ENCODE measurements at regions not wholly inside any gene's neighbourhood (a gene's known extent, or its start where the extent isn't known, plus 50 kb on each side); places are given as distances from the start of the nearest gene placed in this dataset.
A peak's percentile ranks its signal among the peaks of the same experiment; 100 is the strongest.

- in situ Hi-C loops (cut with HindIII; ENCODE audit: low pct_unique_long_range_greater_than_20kb, low sequenced_read_pairs) = no loop called here
- no peak for TF ChIP-seq JUND (IDR thresholded peaks at IDR 0.05; ENCODE audit: low read depth)
- DNase-seq (ENCODE audit: low read depth in 1 of 2, low spot score in 1 of 2) = peak in 1 of 2 experiments; percentile 45
Measured at GRCh38 chr4:185896817-185897488, 85.0 kb upstream of the SORBS2 start.

GRCh38 chr4:185898413-185898812 is 86.4 kb upstream of the SORBS2 start:
- DNase-seq (ENCODE audit: low read depth in 1 of 2, low spot score in 1 of 2) = no peak
- in situ Hi-C loops (cut with HindIII; ENCODE audit: low pct_unique_long_range_greater_than_20kb, low sequenced_read_pairs) = no loop called here
- no peak for TF ChIP-seq JUND (IDR thresholded peaks at IDR 0.05; ENCODE audit: low read depth)

- no peak for TF ChIP-seq JUND (IDR thresholded peaks at IDR 0.05; ENCODE audit: low read depth)
- no peak for DNase-seq (ENCODE audit: low read depth in 1 of 2, low spot score in 1 of 2)
- in situ Hi-C loops (cut with HindIII; ENCODE audit: low pct_unique_long_range_greater_than_20kb, low sequenced_read_pairs) = no loop called here
Measured at GRCh38 chr4:185899833-185900232, 87.8 kb upstream of the SORBS2 start.

GRCh38 chr4:185902654-185903053 is 90.7 kb upstream of the SORBS2 start:
- in situ Hi-C loops (cut with HindIII; ENCODE audit: low pct_unique_long_range_greater_than_20kb, low sequenced_read_pairs) = no loop called here
- DNase-seq (ENCODE audit: low read depth in 1 of 2, low spot score in 1 of 2) = peak in 1 of 2 experiments; percentile 27
- no peak for TF ChIP-seq JUND (IDR thresholded peaks at IDR 0.05; ENCODE audit: low read depth)

GRCh38 chr4:185903205-185903604 is 91.2 kb upstream of the SORBS2 start:
- in situ Hi-C loops (cut with HindIII; ENCODE audit: low pct_unique_long_range_greater_than_20kb, low sequenced_read_pairs) = no loop called here
- no peak for DNase-seq (ENCODE audit: low read depth in 1 of 2, low spot score in 1 of 2)
- no peak for TF ChIP-seq JUND (IDR thresholded peaks at IDR 0.05; ENCODE audit: low read depth)

- in situ Hi-C loops (cut with HindIII; ENCODE audit: low pct_unique_long_range_greater_than_20kb, low sequenced_read_pairs) = no loop called here
- TF ChIP-seq JUND (IDR thresholded peaks at IDR 0.05; ENCODE audit: low read depth) = no peak
- DNase-seq (ENCODE audit: low read depth in 1 of 2, low spot score in 1 of 2) = no peak
Measured at GRCh38 chr4:185904381-185904780, 92.4 kb upstream of the SORBS2 start.

GRCh38 chr4:185909972-185910371 is 98.0 kb upstream of the SORBS2 start:
- no peak for TF ChIP-seq JUND (IDR thresholded peaks at IDR 0.05; ENCODE audit: low read depth)
- in situ Hi-C loops (cut with HindIII; ENCODE audit: low pct_unique_long_range_greater_than_20kb, low sequenced_read_pairs) = no loop called here
- no peak for DNase-seq (ENCODE audit: low read depth in 1 of 2, low spot score in 1 of 2)

- no peak for DNase-seq (ENCODE audit: low read depth in 1 of 2, low spot score in 1 of 2)
- no peak for TF ChIP-seq JUND (IDR thresholded peaks at IDR 0.05; ENCODE audit: low read depth)
- in situ Hi-C loops (cut with HindIII; ENCODE audit: low pct_unique_long_range_greater_than_20kb, low sequenced_read_pairs) = no loop called here
Measured at GRCh38 chr4:185911556-185912064, 99.6 kb upstream of the SORBS2 start.

- no peak for TF ChIP-seq JUND (IDR thresholded peaks at IDR 0.05; ENCODE audit: low read depth)
- in situ Hi-C loops (cut with HindIII; ENCODE audit: low pct_unique_long_range_greater_than_20kb, low sequenced_read_pairs) = no loop called here
- DNase-seq (ENCODE audit: low read depth in 1 of 2, low spot score in 1 of 2) = no peak
Measured at GRCh38 chr4:185912779-185913178, 100.8 kb upstream of the SORBS2 start.

- TF ChIP-seq JUND (IDR thresholded peaks at IDR 0.05; ENCODE audit: low read depth) = no peak
- DNase-seq (ENCODE audit: low read depth in 1 of 2, low spot score in 1 of 2) = no peak
- in situ Hi-C loops (cut with HindIII; ENCODE audit: low pct_unique_long_range_greater_than_20kb, low sequenced_read_pairs) = no loop called here
Measured at GRCh38 chr4:185914583-185915199, 102.7 kb upstream of the SORBS2 start.

- TF ChIP-seq JUND (IDR thresholded peaks at IDR 0.05; ENCODE audit: low read depth) = no peak
- in situ Hi-C loops (cut with HindIII; ENCODE audit: low pct_unique_long_range_greater_than_20kb, low sequenced_read_pairs) = no loop called here
- DNase-seq (ENCODE audit: low read depth in 1 of 2, low spot score in 1 of 2) = no peak
Measured at GRCh38 chr4:185915271-185915670, 103.3 kb upstream of the SORBS2 start.

- no peak for TF ChIP-seq JUND (IDR thresholded peaks at IDR 0.05; ENCODE audit: low read depth)
- in situ Hi-C loops (cut with HindIII; ENCODE audit: low pct_unique_long_range_greater_than_20kb, low sequenced_read_pairs) = no loop called here
- DNase-seq (ENCODE audit: low read depth in 1 of 2, low spot score in 1 of 2) = no peak
Measured at GRCh38 chr4:185915817-185916216, 103.8 kb upstream of the SORBS2 start.

GRCh38 chr4:185916231-185916630 is 104.2 kb upstream of the SORBS2 start:
- in situ Hi-C loops (cut with HindIII; ENCODE audit: low pct_unique_long_range_greater_than_20kb, low sequenced_read_pairs) = no loop called here
- no peak for DNase-seq (ENCODE audit: low read depth in 1 of 2, low spot score in 1 of 2)
- no peak for TF ChIP-seq JUND (IDR thresholded peaks at IDR 0.05; ENCODE audit: low read depth)
